GM12864 (cell line): ENCODE measurements at regions not wholly inside any gene's neighbourhood (a gene's known extent, or its start where the extent isn't known, plus 50 kb on each side); places are given as distances from the start of the nearest gene placed in this dataset.
A peak's percentile ranks its signal among the peaks of the same experiment; 100 is the strongest.

Experiments
- DNase-seq: peaks from one replicate; pipeline ENCODE4 v3.0.0-alpha.2; 2011; ENCODE audit warnings: low read depth
- H3K4me3 ChIP-seq: 2 replicates; pipeline ENCODE4 v1.5.1; 2011; ENCODE audit warnings: mild to moderate bottlenecking, low read depth, low read length, control low read depth
- TF ChIP-seq, protein P1 (sequence below): IDR thresholded peaks from 2 replicates; pipeline ENCODE4 v1.5.1; 2011; ENCODE audit warnings: low read depth, mild to moderate bottlenecking, moderate library complexity, low read length, control low read depth, inconsistent platforms; ENCODE audit errors: missing control alignments

DNA sequence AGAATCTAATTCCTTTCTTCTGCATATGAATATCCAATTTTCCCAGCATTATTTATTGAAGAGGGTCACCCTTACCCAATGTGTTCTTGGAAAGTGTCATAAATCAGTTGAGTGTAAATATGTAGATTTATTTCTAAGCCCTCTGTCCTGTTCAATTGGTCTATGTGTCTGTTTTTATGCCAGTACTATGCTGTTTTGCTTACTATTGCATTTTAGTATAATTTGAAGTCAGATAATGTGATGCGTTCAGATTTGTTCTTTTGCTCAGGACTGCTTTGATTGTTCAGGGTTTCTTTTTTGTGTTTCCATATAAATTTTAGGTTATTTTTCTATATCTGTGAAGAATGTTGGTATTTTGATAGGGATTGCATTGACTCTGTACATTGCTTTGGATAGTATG is 420.4 kb upstream of the MIS18BP1 start:
- no peak for DNase-seq
- H3K4me3 ChIP-seq: no peak overlapping the region
- TF ChIP-seq, protein P1, sequence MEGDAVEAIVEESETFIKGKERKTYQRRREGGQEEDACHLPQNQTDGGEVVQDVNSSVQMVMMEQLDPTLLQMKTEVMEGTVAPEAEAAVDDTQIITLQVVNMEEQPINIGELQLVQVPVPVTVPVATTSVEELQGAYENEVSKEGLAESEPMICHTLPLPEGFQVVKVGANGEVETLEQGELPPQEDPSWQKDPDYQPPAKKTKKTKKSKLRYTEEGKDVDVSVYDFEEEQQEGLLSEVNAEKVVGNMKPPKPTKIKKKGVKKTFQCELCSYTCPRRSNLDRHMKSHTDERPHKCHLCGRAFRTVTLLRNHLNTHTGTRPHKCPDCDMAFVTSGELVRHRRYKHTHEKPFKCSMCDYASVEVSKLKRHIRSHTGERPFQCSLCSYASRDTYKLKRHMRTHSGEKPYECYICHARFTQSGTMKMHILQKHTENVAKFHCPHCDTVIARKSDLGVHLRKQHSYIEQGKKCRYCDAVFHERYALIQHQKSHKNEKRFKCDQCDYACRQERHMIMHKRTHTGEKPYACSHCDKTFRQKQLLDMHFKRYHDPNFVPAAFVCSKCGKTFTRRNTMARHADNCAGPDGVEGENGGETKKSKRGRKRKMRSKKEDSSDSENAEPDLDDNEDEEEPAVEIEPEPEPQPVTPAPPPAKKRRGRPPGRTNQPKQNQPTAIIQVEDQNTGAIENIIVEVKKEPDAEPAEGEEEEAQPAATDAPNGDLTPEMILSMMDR: no peak

DNA sequence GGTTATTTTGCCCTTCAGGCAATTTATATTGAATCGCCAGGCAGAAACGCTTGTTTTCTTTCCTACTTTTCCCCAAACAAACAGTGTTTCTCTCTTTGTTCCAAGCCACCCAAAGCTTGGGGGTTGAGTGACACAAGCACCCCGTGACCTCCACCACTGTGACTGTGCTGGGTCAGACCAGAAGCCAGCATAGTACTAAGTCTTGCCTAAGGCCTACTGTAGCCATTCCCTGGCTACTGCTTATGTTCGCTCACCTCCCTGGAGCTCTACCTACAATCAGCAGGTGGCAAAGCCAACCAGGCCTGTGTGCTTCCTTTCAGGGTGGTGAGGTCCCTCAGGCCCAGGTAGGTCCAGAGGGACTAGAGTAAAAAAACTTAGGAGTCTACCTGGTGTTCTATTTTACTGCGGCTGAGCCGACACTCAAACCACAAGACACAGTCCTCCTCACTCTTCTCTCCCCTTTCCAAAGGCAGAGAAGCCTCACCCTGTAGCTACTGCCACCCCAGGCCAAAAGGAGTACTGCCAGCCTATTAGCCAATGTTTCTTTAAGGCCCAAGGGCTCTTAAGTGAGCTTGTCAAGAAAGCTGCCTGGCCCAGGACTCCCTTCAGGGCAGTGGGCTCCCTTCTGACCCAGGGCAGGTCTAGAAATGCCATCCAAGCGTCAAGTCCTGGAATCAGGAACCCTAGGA is 411.8 kb upstream of the MIS18BP1 start:
- TF ChIP-seq, protein P1: peak; percentile 28
- no peak for DNase-seq
- H3K4me3 ChIP-seq: no peak overlapping the region

DNA sequence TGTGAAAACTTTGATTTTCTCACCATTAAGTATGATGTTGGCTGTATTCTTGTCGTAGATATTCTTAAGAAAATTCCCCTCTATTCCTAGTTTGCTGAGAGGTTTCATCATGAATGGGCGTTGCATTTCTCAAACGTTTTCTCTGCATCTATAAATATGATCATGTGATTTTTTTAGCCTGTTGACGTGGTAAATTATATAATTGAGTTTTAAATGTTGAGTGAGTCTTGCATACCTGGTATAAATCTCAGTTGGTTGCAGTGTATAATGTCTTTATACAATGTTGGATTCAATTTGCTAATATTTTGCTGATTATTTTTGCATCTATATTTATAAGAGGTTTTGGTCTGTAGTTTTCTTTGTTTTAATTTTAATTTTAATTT is 405.9 kb upstream of the MIS18BP1 start:
- TF ChIP-seq, protein P1: no peak
- H3K4me3 ChIP-seq: no peak overlapping the region

DNA sequence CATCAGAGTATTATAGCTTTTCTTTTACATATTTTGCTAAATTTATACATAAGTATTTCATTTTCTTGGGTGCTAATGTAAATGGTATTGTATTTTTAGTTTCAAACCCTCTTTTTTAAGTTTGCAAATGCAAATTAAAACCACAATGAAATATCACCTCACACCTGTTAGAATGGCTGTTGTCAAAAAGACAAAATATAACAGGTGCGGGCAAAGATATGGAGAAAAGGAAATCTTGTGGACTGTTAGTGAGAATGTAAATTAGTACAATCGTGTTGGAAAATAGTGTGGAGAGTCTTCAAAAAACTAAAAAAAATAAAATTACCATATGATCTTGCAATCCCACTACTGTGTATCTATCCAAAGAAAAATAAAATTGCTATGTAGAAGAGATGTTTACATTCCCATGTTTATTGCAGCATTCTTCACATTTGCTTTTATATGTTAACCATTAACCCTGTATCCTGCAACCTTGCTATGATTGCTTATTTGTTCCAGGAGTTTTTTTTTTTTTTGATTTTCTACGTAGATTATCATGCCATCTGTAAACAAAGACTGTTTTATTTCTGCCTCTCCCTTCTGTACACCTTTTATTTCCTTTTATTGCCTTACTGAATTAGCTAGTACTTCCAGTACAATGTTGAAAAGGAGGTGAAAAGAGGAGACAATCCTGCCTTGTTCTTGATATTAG is 405.4 kb upstream of the MIS18BP1 start:
- TF ChIP-seq, protein P1: no peak
- no peak overlapping the region for H3K4me3 ChIP-seq
- DNase-seq: no peak

More for the DNA sequence above, 405.9 kb upstream of the MIS18BP1 start:
- DNase-seq: no peak

DNA sequence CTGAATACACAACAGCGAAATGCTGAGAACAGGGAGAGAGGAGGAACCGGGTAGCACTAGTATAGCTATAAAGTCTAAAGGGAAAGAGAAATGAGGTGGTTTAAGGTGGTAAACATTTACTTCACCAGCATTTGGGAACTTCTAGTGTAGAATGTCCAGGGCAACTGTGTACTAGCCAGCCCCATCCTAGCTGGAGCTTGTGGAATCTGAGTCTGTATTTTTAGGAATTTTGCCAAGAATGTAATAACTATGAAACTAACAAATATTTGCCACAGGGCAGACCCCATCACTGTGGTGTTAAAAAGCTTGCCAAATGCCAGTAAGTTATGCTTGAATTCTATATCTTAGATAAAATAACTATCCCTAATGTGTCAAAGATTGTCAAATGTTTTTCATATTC is 398.9 kb upstream of the MIS18BP1 start:
- TF ChIP-seq, protein P1: no peak
- no peak overlapping the region for H3K4me3 ChIP-seq
- DNase-seq: no peak

DNA sequence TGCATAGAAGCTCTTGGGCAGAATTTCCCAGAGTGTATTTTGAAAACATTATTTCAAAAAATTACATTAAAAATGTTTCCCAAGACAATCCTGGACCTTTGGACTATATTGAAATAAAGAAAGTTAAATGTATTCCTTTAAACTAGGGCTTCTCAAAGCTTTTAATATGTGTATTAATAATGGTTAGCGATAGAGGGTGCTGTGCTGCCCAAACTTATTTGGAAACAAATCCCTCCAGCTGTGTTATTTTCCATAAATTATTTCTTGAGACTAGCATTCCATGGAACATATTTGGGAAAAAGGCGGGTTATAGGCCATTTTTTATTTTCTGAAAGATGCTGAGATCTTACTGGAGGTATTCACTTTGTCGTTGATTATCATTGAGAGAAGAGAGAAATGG is 397.8 kb upstream of the MIS18BP1 start:
- no peak for DNase-seq
- H3K4me3 ChIP-seq: no peak overlapping the region
- TF ChIP-seq, protein P1: no peak

DNA sequence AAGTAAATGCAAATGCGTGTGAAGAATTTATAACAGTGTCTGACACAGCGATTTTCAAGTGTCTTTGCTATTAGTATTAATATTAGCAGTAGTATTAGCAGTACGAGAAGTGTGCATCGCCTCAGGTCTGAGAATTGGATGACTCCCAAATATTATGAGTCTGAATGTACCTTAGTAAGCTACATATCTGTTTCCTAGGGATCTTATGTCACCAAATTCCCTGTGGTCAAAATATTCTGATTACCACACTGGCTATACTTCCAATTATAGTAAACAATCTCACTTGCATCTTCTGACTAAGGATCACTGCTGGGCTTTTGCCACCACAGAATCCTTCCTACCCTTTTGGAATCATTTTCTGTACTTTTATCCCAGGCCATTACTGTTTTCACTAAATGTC is 396.0 kb upstream of the MIS18BP1 start:
- TF ChIP-seq, protein P1: no peak
- DNase-seq: no peak
- H3K4me3 ChIP-seq: no peak overlapping the region
